T-helper 2 cell treated with Interferon-gamma antibody and Interleukin-4, amounts not matched to agents 5 μg/mL and 100 μg/mL, for 36 hours (primary cell): ENCODE measurements at regions not wholly inside any gene's neighbourhood (a gene's known extent, or its start where the extent isn't known, plus 50 kb on each side); places are given as distances from the start of the nearest gene placed in this dataset.

Experiments used
- DNase-seq: peaks from one replicate; pipeline ENCODE4 v3.0.0; 2021; ENCODE audit warnings: low spot score
- H3K27ac Mint-ChIP-seq: one replicate; pipeline ENCODE4 v1.8.0; 2021; ENCODE audit warnings: mild to moderate bottlenecking, mixed read lengths
- H3K27me3 Mint-ChIP-seq: one replicate; pipeline ENCODE4 v1.8.0; 2021; ENCODE audit warnings: low read depth, mixed read lengths
- H3K36me3 Mint-ChIP-seq: one replicate; pipeline ENCODE4 v1.8.0; 2021; ENCODE audit warnings: low read depth, mixed read lengths
- H3K4me1 Mint-ChIP-seq: one replicate; pipeline ENCODE4 v1.8.0; 2021; ENCODE audit warnings: low read depth, mixed read lengths
- H3K4me3 Mint-ChIP-seq: one replicate; pipeline ENCODE4 v1.8.0; 2022; ENCODE audit warnings: mild to moderate bottlenecking, moderate library complexity, mixed read lengths
- H3K9me3 Mint-ChIP-seq: one replicate; pipeline ENCODE4 v1.8.0; 2021; ENCODE audit warnings: mixed read lengths

- no peaks in the 10 kb centered on the region for H3K9me3 Mint-ChIP-seq
- no peak for DNase-seq
- H3K4me3 Mint-ChIP-seq: no peak overlapping the region
- H3K27me3 Mint-ChIP-seq: no peaks in the 10 kb centered on the region
- no peak overlapping the region for H3K27ac Mint-ChIP-seq
- H3K4me1 Mint-ChIP-seq: no peaks in the 10 kb centered on the region
- no peaks in the 10 kb centered on the region for H3K36me3 Mint-ChIP-seq
These were observed 211.3 kb downstream of the GPD2 start for GRCh38 chr2:156647377-156648010.

DNA sequence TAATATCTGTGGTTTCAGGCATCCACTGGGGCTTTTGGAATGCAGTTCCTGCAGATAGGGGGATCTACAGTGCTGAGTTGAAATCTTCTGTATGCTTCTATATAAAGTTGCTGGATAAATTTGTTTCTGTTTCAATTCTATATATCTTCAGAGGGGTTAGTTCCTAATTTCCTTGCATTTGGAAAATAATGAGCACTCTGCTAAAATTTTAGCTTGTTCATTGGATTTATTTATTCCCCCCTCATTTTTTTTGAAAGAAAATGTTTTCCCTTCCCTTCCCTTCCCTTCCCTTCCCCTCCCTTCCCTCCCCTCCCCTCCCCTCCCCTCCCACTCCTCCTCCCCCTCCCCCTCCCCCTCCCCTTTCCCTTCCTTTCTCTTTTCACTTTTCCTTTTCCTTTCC, 212.3 kb downstream of the GPD2 start:
- H3K9me3 Mint-ChIP-seq: no peaks in the 10 kb centered on the region
- no peaks in the 10 kb centered on the region for H3K36me3 Mint-ChIP-seq
- no peaks in the 10 kb centered on the region for H3K4me1 Mint-ChIP-seq
- no peak overlapping the region for H3K27ac Mint-ChIP-seq
- no peak for DNase-seq
- no peak overlapping the region for H3K4me3 Mint-ChIP-seq
- H3K27me3 Mint-ChIP-seq: no peaks in the 10 kb centered on the region

DNA sequence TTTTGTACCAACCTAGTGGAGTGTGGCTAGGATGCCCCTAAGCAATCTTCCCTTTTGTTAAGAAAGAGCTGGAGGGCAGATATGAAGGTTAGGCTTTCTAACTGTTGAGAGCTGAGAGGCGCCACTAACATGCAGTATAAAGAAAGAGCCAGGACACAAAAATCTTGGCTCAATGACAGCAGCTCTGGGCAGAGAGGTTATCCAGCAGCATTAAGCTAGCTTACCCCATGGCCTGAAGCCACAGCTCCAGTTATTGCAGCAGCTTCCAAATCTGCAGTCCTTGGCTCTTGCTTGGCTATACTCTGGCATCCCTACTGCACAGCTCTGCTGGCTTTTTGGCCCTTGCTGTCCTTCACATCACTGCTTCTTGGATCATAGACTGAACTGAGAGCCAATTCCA, 213.4 kb downstream of the GPD2 start:
- no peak for DNase-seq
- Mint-ChIP-seq H3K4me3 (no peak overlapping the region), H3K36me3 (no peaks in the 10 kb centered on the region), H3K27ac (no peak overlapping the region), H3K9me3 (no peaks in the 10 kb centered on the region), H3K4me1 (no peaks in the 10 kb centered on the region), H3K27me3 (no peaks in the 10 kb centered on the region)

GRCh38 chr2:156652691-156653090, 216.5 kb downstream of the GPD2 start:
- Mint-ChIP-seq H3K9me3 (no peaks in the 10 kb centered on the region), H3K27me3 (no peaks in the 10 kb centered on the region), H3K36me3 (no peaks in the 10 kb centered on the region), H3K27ac (no peak overlapping the region), H3K4me1 (no peaks in the 10 kb centered on the region), H3K4me3 (no peak overlapping the region)
- no peak for DNase-seq

GRCh38 chr2:156653675-156654074, 217.5 kb downstream of the GPD2 start:
- Mint-ChIP-seq H3K4me1 (no peaks in the 10 kb centered on the region), H3K27ac (no peak overlapping the region), H3K4me3 (no peak overlapping the region), H3K36me3 (no peaks in the 10 kb centered on the region), H3K27me3 (no peaks in the 10 kb centered on the region), H3K9me3 (no peaks in the 10 kb centered on the region)
- DNase-seq: no peak

DNA sequence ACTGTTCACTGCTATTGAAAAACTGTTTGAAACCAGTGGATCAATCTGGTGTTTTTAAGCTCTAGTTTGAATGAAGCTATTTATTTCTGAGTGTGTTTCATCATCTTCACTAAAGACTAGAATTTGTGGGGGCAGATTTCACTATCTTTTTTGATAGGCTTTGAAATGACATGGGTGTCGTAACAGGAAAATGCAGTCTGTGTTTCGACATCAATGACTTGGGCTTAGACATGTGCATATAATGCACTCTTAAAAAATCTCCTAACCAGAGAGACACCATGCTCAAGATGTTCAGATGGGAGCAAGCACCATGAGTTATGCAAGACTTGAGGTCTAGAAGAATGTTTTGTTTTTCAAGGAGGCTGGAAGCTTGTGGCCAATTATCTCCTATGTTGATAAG, 221.6 kb downstream of the GPD2 start:
- Mint-ChIP-seq H3K9me3 (no peaks in the 10 kb centered on the region), H3K27me3 (no peaks in the 10 kb centered on the region), H3K27ac (no peak overlapping the region), H3K4me1 (no peaks in the 10 kb centered on the region), H3K36me3 (no peaks in the 10 kb centered on the region), H3K4me3 (no peak overlapping the region)
- DNase-seq: no peak

DNA sequence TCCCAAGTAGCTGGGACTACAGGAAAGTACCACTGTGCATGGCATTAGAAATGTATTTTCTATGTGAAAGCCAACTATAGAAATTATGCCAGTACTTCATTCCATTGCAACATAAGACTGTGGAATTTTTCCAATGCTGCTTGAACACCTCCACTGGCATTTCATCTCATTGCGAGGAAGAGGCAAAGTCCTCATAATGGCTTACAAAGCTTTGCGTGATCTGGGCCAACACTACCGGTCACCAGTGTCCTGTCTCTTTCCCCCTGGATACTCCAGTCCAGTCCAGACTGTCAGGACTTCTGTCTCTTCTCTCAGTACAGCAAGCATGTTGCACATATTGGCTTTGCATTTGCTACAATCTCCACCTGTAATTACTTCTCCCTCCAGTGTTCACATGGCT, 223.5 kb downstream of the GPD2 start:
- Mint-ChIP-seq H3K4me1 (no peaks in the 10 kb centered on the region), H3K4me3 (no peak overlapping the region), H3K36me3 (no peaks in the 10 kb centered on the region), H3K9me3 (no peaks in the 10 kb centered on the region), H3K27me3 (no peaks in the 10 kb centered on the region), H3K27ac (no peak overlapping the region)
- no peak for DNase-seq

- Mint-ChIP-seq H3K27me3 (no peaks in the 10 kb centered on the region), H3K27ac (no peak overlapping the region), H3K36me3 (no peaks in the 10 kb centered on the region), H3K4me3 (peak overlapping the region; percentile 19), H3K4me1 (no peaks in the 10 kb centered on the region), H3K9me3 (no peaks in the 10 kb centered on the region)
- no peak for DNase-seq
These were observed 227.7 kb downstream of the GPD2 start for GRCh38 chr2:156663757-156664409.

GRCh38 chr2:156666130-156666785, 230.1 kb downstream of the GPD2 start:
- H3K36me3 Mint-ChIP-seq: no peaks in the 10 kb centered on the region
- no peaks in the 10 kb centered on the region for H3K9me3 Mint-ChIP-seq
- H3K4me3 Mint-ChIP-seq: no peak overlapping the region
- no peaks in the 10 kb centered on the region for H3K4me1 Mint-ChIP-seq
- DNase-seq: no peak
- H3K27ac Mint-ChIP-seq: no peak overlapping the region
- no peaks in the 10 kb centered on the region for H3K27me3 Mint-ChIP-seq

DNA sequence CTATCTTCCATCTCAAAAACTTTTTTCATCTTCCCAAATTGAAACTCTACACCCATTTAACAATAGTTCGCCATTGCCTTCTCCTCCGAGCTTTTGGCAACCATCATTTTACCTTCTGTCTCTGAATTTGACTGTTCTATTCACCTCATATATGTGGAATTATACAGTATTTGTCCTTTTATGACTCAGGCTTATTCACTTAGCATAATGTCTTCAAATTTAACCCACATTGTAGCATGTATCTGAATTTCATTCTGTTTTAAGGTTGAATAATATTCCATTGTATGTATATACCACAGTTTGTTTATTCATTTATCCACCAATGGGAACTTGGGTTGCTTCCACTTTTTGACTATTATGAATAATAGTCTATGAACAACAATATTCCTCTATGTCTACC, 233.9 kb downstream of the GPD2 start:
- DNase-seq: no peak
- no peaks in the 10 kb centered on the region for H3K9me3 Mint-ChIP-seq
- H3K36me3 Mint-ChIP-seq: no peaks in the 10 kb centered on the region
- H3K4me1 Mint-ChIP-seq: no peaks in the 10 kb centered on the region
- no peaks in the 10 kb centered on the region for H3K27me3 Mint-ChIP-seq
- no peak overlapping the region for H3K4me3 Mint-ChIP-seq
- H3K27ac Mint-ChIP-seq: no peak overlapping the region

DNA sequence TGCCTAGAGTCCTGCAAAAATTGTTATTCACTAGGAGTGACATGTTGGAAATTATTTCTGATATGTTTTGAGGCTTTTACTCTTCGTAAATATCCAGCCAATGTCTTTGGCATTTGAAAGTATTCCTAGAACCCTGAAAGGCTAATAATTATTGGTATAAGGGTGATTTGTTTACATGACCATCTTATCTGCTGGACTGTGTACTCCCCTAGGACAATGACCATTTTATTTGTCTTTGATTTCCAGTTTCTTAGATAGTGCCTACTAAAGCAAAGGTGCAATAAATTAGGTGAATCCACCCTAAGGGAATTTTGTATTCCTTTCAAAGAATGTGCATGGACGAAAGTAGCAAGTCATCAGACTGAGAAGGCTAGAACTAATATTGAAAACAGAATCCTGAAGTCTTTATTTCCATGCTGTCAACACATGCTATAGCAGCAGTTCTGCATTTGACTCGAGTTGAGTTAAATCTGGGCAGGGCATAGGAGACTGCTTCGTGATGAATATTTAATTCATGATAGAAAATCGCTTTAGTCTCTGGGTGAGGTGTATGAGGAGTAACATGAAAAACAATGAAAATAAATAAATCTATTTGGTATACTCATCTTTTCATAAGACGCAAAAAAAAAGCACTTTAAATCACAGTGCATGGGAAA, 235.7 kb downstream of the GPD2 start:
- H3K9me3 Mint-ChIP-seq: no peaks in the 10 kb centered on the region
- H3K36me3 Mint-ChIP-seq: no peaks in the 10 kb centered on the region
- H3K4me1 Mint-ChIP-seq: no peaks in the 10 kb centered on the region
- no peak for DNase-seq
- no peak overlapping the region for H3K27ac Mint-ChIP-seq
- no peak overlapping the region for H3K4me3 Mint-ChIP-seq
- H3K27me3 Mint-ChIP-seq: peaks cover 4% of the 10 kb centered on the region

DNA sequence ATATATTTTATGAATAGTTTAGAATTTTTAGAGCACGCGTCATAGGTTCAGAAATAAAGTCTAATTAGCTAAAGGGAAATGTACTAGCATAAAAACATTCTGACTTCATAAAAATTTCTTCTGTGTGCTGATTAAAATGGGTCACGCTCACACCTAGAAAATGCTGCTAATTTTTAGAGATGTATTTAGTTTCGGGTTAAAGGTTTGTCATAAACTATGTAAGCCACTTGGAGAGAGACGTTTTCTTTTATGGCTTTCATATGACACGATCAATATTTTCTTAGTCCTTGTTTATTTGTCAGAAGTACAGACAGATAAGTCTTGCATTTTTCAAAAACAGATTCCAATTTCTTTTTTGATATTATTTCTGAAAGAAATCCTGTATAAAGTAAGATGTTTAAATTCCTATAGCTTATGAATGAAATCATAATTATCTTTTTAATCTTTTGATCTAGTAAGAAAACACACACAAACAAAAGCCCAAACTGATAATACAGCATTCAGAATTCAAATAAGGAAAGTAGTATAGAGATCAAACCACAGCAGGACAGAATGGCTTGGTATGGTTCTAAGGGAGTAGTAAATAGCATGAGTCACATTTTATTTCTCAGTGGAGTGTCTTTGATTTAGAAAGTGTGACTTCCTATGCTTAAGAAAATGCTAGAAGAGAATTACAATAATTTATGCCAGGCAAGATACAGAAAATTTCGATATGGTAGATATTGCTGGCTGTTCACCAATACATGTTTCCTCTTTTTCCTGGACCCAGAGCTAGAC, 236.6 kb downstream of the GPD2 start:
- H3K27me3 Mint-ChIP-seq: peaks cover 4% of the 10 kb centered on the region
- H3K27ac Mint-ChIP-seq: no peak overlapping the region
- no peak overlapping the region for H3K4me3 Mint-ChIP-seq
- H3K9me3 Mint-ChIP-seq: no peaks in the 10 kb centered on the region
- H3K36me3 Mint-ChIP-seq: no peaks in the 10 kb centered on the region
- no peak for DNase-seq
- no peaks in the 10 kb centered on the region for H3K4me1 Mint-ChIP-seq

GRCh38 chr2:156673333-156673615, 237.1 kb downstream of the GPD2 start:
- Mint-ChIP-seq H3K4me1 (no peaks in the 10 kb centered on the region), H3K27me3 (peaks cover 4% of the 10 kb centered on the region), H3K27ac (no peak overlapping the region), H3K4me3 (no peak overlapping the region), H3K9me3 (no peaks in the 10 kb centered on the region), H3K36me3 (no peaks in the 10 kb centered on the region)
- no peak for DNase-seq

DNA sequence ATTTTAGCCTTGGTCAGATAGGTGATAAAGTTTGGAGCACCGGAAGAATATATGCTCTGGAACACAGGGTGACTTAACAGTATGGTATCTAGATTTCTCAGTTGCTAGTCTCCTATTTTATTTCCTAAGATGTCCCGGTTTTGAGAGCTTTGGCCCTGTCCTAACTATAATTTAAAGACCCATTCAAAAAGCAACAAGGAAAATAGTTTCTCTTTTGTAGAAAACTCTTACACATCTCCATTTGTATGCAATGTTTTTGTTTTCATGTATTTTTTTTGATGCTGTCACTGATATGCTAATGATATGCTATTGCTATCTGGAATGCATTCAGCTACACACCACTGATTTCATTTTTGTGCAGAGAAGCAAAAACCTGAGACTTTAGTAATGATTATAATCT, 237.8 kb downstream of the GPD2 start:
- no peaks in the 10 kb centered on the region for H3K9me3 Mint-ChIP-seq
- no peak overlapping the region for H3K4me3 Mint-ChIP-seq
- H3K4me1 Mint-ChIP-seq: no peaks in the 10 kb centered on the region
- no peak overlapping the region for H3K27ac Mint-ChIP-seq
- H3K36me3 Mint-ChIP-seq: no peaks in the 10 kb centered on the region
- no peak for DNase-seq
- peaks cover 4% of the 10 kb centered on the region for H3K27me3 Mint-ChIP-seq
